KOPT-K1 (cell line): ENCODE measurements at regions not wholly inside any gene's neighbourhood (a gene's known extent, or its start where the extent isn't known, plus 50 kb on each side); places are given as distances from the start of the nearest gene placed in this dataset.

Experiments
- H3K27ac ChIP-seq: fragments of 200-600 bp; sonication (generic); 2 replicates; pipeline ENCODE4 v1.5.1; 2016; ENCODE audit warnings: antibody characterized with exemption, mild to moderate bottlenecking, low read depth, low read length; ENCODE audit not compliant: poor library complexity, severe bottlenecking
- H3K36me3 ChIP-seq: fragments of 200-600 bp; sonication (generic); 2 replicates; pipeline ENCODE4 v1.5.1; 2017; ENCODE audit warnings: antibody characterized with exemption, mild to moderate bottlenecking, low read length, moderate library complexity; ENCODE audit not compliant: insufficient read depth
- H3K9me3 ChIP-seq: fragments of 200-600 bp; sonication (generic); 2 replicates; pipeline ENCODE4 v1.5.1; 2017; ENCODE audit warnings: antibody characterized with exemption, low read length, mild to moderate bottlenecking; ENCODE audit not compliant: insufficient read depth, poor library complexity, severe bottlenecking

GRCh38 chr2:104025295-104025694 is 828.6 kb upstream of the POU3F3 start:
- Histone ChIP-seq H3K27ac (no peak overlapping the region), H3K9me3 (no peaks in the 10 kb centered on the region), H3K36me3 (no peaks in the 10 kb centered on the region)

GRCh38 chr2:104026725-104027124 is 827.2 kb upstream of the POU3F3 start:
- Histone ChIP-seq H3K9me3 (no peaks in the 10 kb centered on the region), H3K36me3 (no peaks in the 10 kb centered on the region), H3K27ac (no peak overlapping the region)

DNA sequence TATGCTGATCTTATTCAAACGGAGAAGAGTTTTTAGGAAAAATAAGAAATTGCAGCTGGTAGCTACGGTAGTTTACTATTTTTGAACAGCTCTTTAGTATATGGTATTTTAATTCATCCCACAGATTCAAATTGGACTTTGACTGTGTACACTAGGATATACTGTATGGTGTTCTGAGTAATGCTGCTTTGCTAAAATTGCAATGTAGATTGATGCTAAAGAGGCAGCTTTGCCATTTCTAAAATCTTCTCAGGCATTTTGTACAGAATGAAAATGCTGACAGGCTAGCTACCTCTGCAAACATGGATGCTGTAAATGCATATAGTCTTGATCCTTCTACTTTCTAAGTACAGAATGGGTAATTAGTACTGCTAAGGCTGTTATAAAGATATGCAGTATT is 826.6 kb upstream of the POU3F3 start:
- H3K27ac ChIP-seq = no peak overlapping the region
- H3K9me3 ChIP-seq = no peaks in the 10 kb centered on the region
- no peaks in the 10 kb centered on the region for H3K36me3 ChIP-seq

GRCh38 chr2:104028061-104028460 is 825.9 kb upstream of the POU3F3 start:
- no peaks in the 10 kb centered on the region for H3K36me3 ChIP-seq
- H3K9me3 ChIP-seq = no peaks in the 10 kb centered on the region
- no peak overlapping the region for H3K27ac ChIP-seq

- Histone ChIP-seq H3K9me3 (no peaks in the 10 kb centered on the region), H3K36me3 (no peaks in the 10 kb centered on the region), H3K27ac (no peak overlapping the region)
These were observed 820.5 kb upstream of the POU3F3 start for GRCh38 chr2:104033399-104033798.

DNA sequence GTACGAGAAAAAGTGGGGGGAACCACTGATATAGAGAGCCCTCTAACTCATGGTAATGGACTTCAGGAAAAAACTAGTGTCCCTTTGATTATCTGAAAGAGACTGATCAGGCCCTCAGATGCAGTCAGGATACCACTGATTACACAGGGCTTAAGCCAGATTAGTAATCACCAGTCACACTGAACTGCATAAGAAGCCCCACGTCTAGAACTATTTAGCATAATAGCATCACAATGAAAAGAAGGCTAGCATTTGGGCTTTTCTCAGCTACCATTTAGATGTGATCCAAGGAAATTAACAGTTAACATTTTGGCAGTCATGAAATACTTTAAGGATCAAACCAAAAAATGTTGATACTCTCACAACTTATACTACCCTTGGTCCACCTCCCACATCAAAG is 813.1 kb upstream of the POU3F3 start:
- H3K36me3 ChIP-seq = no peaks in the 10 kb centered on the region
- H3K9me3 ChIP-seq = no peaks in the 10 kb centered on the region
- no peak overlapping the region for H3K27ac ChIP-seq

GRCh38 chr2:104041351-104041750 is 812.6 kb upstream of the POU3F3 start:
- Histone ChIP-seq H3K36me3 (no peaks in the 10 kb centered on the region), H3K27ac (no peak overlapping the region), H3K9me3 (no peaks in the 10 kb centered on the region)

- H3K27ac ChIP-seq = no peak overlapping the region
- H3K36me3 ChIP-seq = no peaks in the 10 kb centered on the region
- H3K9me3 ChIP-seq = no peaks in the 10 kb centered on the region
These were observed 810.1 kb upstream of the POU3F3 start for GRCh38 chr2:104043864-104044263.

DNA sequence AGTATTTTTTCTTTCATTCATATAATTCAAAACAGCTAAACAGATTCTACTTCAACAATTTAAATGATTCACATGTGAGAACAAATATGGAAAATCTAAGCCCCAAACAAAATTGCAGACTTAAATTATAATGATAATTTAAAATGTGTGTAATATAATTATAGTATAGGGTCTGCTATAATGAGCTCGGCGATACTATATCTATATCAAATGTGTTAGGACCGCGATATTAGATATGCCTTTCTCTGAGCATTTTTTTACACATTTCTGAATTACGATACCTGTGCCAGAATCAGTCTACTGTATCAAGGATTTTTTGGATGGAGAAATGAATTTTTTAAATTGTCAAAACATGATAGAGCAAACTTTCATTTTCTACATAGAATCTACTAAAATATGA is 808.8 kb upstream of the POU3F3 start:
- Histone ChIP-seq H3K27ac (no peak overlapping the region), H3K9me3 (no peaks in the 10 kb centered on the region), H3K36me3 (no peaks in the 10 kb centered on the region)

GRCh38 chr2:104046466-104046865 is 807.4 kb upstream of the POU3F3 start:
- Histone ChIP-seq H3K27ac (no peak overlapping the region), H3K36me3 (no peaks in the 10 kb centered on the region), H3K9me3 (no peaks in the 10 kb centered on the region)

GRCh38 chr2:104047516-104047915 is 806.4 kb upstream of the POU3F3 start:
- H3K27ac ChIP-seq = no peak overlapping the region
- H3K9me3 ChIP-seq = no peaks in the 10 kb centered on the region
- no peaks in the 10 kb centered on the region for H3K36me3 ChIP-seq

GRCh38 chr2:104049438-104049837 is 804.5 kb upstream of the POU3F3 start:
- H3K36me3 ChIP-seq = no peaks in the 10 kb centered on the region
- no peak overlapping the region for H3K27ac ChIP-seq
- no peaks in the 10 kb centered on the region for H3K9me3 ChIP-seq

GRCh38 chr2:104049981-104050380 is 803.9 kb upstream of the POU3F3 start:
- no peaks in the 10 kb centered on the region for H3K36me3 ChIP-seq
- no peak overlapping the region for H3K27ac ChIP-seq
- H3K9me3 ChIP-seq = no peaks in the 10 kb centered on the region

DNA sequence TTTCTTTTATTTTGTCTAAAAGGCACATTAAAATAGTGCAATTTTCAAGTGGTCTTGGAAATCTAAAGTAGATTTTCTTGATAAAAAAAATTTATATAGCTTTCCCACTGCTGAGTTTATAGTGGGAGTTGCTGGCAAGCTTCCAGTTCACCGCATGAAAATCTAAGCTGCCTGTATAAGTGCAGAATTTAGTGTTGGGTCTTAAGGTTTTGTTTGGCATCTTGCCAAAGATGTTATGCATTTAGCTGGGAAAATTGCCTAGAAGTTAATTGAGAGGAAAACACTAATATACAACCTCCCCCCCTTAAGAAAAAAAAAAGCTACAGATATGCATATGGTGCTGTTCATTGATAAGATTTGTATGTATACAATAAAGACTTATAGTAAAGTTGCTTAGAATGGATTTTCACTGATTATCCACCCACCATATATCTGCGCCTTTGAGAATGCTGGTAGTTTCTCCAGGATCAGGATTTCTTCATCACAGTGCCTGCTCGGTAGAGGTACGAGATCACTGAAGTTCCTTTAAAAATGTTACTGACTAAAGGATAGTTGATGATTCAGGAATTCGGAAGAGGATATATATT is 803.2 kb upstream of the POU3F3 start:
- H3K9me3 ChIP-seq = no peaks in the 10 kb centered on the region
- H3K36me3 ChIP-seq = no peaks in the 10 kb centered on the region
- no peak overlapping the region for H3K27ac ChIP-seq

- H3K27ac ChIP-seq = no peak overlapping the region
- no peaks in the 10 kb centered on the region for H3K9me3 ChIP-seq
- H3K36me3 ChIP-seq = no peaks in the 10 kb centered on the region
These were observed 802.1 kb upstream of the POU3F3 start for GRCh38 chr2:104051766-104052165.

DNA sequence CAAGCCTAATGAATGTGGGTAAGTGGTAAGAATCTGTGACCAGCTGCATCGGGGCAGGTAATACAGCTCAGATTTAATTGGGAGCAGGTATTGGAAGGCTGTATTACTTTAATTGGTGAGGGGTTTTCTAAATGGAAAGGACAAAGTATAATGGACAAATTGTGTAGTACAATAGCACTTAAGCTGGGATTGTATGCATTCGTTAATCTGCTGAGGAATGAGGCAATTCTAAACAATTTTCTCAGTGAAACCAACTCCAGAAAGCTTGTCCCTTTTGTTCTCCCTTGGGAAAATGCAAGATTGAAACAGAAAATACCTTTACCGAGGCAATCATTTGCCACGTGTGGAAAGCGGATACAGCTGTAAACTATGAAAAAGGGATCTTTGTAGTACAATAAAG is 801.6 kb upstream of the POU3F3 start:
- H3K36me3 ChIP-seq = no peaks in the 10 kb centered on the region
- H3K27ac ChIP-seq = no peak overlapping the region
- no peaks in the 10 kb centered on the region for H3K9me3 ChIP-seq

DNA sequence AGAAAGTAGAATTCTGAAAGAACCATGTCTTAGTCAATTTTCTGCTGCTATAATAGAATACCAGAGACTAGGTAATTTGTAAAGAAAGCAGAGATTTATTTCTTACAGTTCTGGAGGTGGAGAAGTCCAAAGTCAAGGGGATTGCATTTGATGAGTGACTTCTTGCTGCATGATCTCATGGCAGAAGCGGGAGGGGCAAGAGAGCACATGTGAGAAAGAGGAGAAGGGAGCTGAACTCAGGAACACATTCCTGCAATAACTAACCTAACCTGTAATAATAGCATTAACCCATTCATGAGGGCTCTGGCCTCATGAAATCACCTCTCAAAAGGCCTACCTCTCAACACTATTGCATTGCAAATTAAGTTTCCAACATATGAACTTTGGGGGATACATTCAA is 797.5 kb upstream of the POU3F3 start:
- no peaks in the 10 kb centered on the region for H3K36me3 ChIP-seq
- no peak overlapping the region for H3K27ac ChIP-seq
- H3K9me3 ChIP-seq = no peaks in the 10 kb centered on the region
